ENCODE measurements at regions not wholly inside any gene's neighbourhood (a gene's known extent, or its start where the extent isn't known, plus 50 kb on each side); places are given as distances from the start of the nearest gene placed in this dataset.

- no peak for DNase-seq (ENCODE audit: low read depth)
- Histone ChIP-seq H3K36me3 (ENCODE audit: control insufficient read depth, insufficient read depth, low read length) (no peaks in the 10 kb centered on the region), H3K27me3 (ENCODE audit: control insufficient read depth, insufficient read depth, low read length) (no peaks in the 10 kb centered on the region), H3K4me3 (ENCODE audit: low read depth, low read length) (no peak overlapping the region)
- TF ChIP-seq, protein P1, sequence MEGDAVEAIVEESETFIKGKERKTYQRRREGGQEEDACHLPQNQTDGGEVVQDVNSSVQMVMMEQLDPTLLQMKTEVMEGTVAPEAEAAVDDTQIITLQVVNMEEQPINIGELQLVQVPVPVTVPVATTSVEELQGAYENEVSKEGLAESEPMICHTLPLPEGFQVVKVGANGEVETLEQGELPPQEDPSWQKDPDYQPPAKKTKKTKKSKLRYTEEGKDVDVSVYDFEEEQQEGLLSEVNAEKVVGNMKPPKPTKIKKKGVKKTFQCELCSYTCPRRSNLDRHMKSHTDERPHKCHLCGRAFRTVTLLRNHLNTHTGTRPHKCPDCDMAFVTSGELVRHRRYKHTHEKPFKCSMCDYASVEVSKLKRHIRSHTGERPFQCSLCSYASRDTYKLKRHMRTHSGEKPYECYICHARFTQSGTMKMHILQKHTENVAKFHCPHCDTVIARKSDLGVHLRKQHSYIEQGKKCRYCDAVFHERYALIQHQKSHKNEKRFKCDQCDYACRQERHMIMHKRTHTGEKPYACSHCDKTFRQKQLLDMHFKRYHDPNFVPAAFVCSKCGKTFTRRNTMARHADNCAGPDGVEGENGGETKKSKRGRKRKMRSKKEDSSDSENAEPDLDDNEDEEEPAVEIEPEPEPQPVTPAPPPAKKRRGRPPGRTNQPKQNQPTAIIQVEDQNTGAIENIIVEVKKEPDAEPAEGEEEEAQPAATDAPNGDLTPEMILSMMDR (IDR thresholded peaks at IDR 0.05; ENCODE audit: insufficient read depth, low read length, poor library complexity, severe bottlenecking) = no peak
These were observed 331.5 kb upstream of the RARB start for GRCh38 chr3:25096536-25096935.

GRCh38 chr3:25097023-25097422 is 331.0 kb upstream of the RARB start:
- no peaks in the 10 kb centered on the region for H3K27me3 ChIP-seq (ENCODE audit: control insufficient read depth, insufficient read depth, low read length)
- no peaks in the 10 kb centered on the region for H3K36me3 ChIP-seq (ENCODE audit: control insufficient read depth, insufficient read depth, low read length)
- H3K4me3 ChIP-seq (ENCODE audit: low read depth, low read length) = no peak overlapping the region
- TF ChIP-seq, protein P1 (IDR thresholded peaks at IDR 0.05; ENCODE audit: insufficient read depth, low read length, poor library complexity, severe bottlenecking) = no peak
- no peak for DNase-seq (ENCODE audit: low read depth)

GRCh38 chr3:25099666-25100065 is 328.4 kb upstream of the RARB start:
- no peaks in the 10 kb centered on the region for H3K27me3 ChIP-seq (ENCODE audit: control insufficient read depth, insufficient read depth, low read length)
- no peaks in the 10 kb centered on the region for H3K36me3 ChIP-seq (ENCODE audit: control insufficient read depth, insufficient read depth, low read length)
- no peak overlapping the region for H3K4me3 ChIP-seq (ENCODE audit: low read depth, low read length)
- TF ChIP-seq, protein P1 (IDR thresholded peaks at IDR 0.05; ENCODE audit: insufficient read depth, low read length, poor library complexity, severe bottlenecking) = no peak
- no peak for DNase-seq (ENCODE audit: low read depth)

GRCh38 chr3:25103391-25103790 is 324.7 kb upstream of the RARB start:
- TF ChIP-seq, protein P1 (IDR thresholded peaks at IDR 0.05; ENCODE audit: insufficient read depth, low read length, poor library complexity, severe bottlenecking) = no peak
- no peaks in the 10 kb centered on the region for H3K36me3 ChIP-seq (ENCODE audit: control insufficient read depth, insufficient read depth, low read length)
- no peak for DNase-seq (ENCODE audit: low read depth)
- no peak overlapping the region for H3K4me3 ChIP-seq (ENCODE audit: low read depth, low read length)
- H3K27me3 ChIP-seq (ENCODE audit: control insufficient read depth, insufficient read depth, low read length) = no peaks in the 10 kb centered on the region

DNA sequence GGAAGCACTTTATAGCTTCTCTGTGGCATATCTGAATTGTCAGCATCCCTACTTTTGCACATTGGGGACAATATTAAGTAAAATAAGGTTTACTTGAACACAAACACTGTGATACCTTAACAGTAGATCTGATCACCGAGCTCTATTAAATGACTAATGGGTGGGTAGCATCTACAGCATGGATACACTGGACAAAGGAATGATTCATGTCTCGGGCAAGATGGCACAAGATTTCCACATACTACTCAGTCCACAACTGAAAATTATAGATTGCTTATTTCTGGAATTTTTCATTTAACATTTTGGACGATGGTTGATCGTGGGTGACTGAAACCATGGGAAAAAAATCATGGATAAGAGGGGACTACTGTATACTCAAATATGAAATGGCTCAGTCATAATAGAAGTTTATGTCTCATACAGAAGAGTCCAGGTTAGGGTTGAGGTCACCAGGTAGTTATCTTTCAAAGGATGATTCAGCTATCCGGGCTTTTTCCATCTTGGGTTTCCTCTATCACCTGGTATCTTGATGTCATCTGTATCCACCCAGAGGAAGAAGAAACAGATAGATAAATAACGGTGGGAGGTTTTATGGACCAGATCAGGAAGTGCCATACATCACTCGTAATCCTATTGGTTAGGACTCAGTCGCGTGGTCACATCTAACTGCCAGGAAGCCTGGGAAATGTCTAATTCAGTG is 320.0 kb upstream of the RARB start:
- DNase-seq (ENCODE audit: low read depth) = no peak
- H3K27me3 ChIP-seq (ENCODE audit: control insufficient read depth, insufficient read depth, low read length) = no peaks in the 10 kb centered on the region
- TF ChIP-seq, protein P1 (IDR thresholded peaks at IDR 0.05; ENCODE audit: insufficient read depth, low read length, poor library complexity, severe bottlenecking) = no peak

GRCh38 chr3:25110642-25111041 is 317.4 kb upstream of the RARB start:
- DNase-seq (ENCODE audit: low read depth) = no peak
- Histone ChIP-seq H3K36me3 (ENCODE audit: control insufficient read depth, insufficient read depth, low read length) (no peaks in the 10 kb centered on the region), H3K27me3 (ENCODE audit: control insufficient read depth, insufficient read depth, low read length) (no peaks in the 10 kb centered on the region), H3K4me3 (ENCODE audit: low read depth, low read length) (no peak overlapping the region)
- TF ChIP-seq, protein P1 (IDR thresholded peaks at IDR 0.05; ENCODE audit: insufficient read depth, low read length, poor library complexity, severe bottlenecking) = no peak

More for the DNA sequence above, 320.0 kb upstream of the RARB start:
- Histone ChIP-seq H3K36me3 (ENCODE audit: control insufficient read depth, insufficient read depth, low read length) (no peaks in the 10 kb centered on the region), H3K4me3 (ENCODE audit: low read depth, low read length) (no peak overlapping the region)
